OCI-LY7 (cell line): ENCODE measurements at regions not wholly inside any gene's neighbourhood (a gene's known extent, or its start where the extent isn't known, plus 50 kb on each side); places are given as distances from the start of the nearest gene placed in this dataset.

Experiments
- BruUV-seq: library from RNA; stranded (reverse); fragments of 400-500 nt; replicated peaks from 2 replicates; lab custom pipeline; 2021; lab: Mats Ljungman, UMichigan
- CTCF ChIA-PET: fragments of 300-600 bp; sonication (Branson Sonifier 250); formaldehyde crosslinking; loops from one replicate; lab custom pipeline; 2022; ENCODE audit warnings: antibody characterized with exemption; ENCODE audit not compliant: unreplicated experiment; lab: Charles Lee
- POLR2A ChIA-PET: fragments of 300-600 bp; sonication (Branson Sonifier 250); formaldehyde crosslinking; loops from one replicate; lab custom pipeline; 2022; ENCODE audit warnings: antibody characterized with exemption; lab: Charles Lee
- DNase-seq: peaks from one replicate; pipeline ENCODE4 v3.0.0-alpha.2; 2015; ENCODE audit warnings: low spot score
- H2AFZ ChIP-seq: fragments of 200-600 bp; sonication (generic), shearing (Covaris generic); 2 replicates; pipeline ENCODE4 v1.6.1; 2014; ENCODE audit warnings: mild to moderate bottlenecking, antibody characterized with exemption, low read length, moderate library complexity
- H3K27ac ChIP-seq: fragments of 200-600 bp; sonication (generic); 2 replicates; pipeline ENCODE4 v1.5.1; 2014; ENCODE audit warnings: mixed run types, low read depth, mild to moderate bottlenecking, moderate library complexity, low read length, inconsistent platforms; ENCODE audit not compliant: poor library complexity, severe bottlenecking
- H3K36me3 ChIP-seq: fragments of 200-600 bp; sonication (generic); 2 replicates; pipeline ENCODE4 v1.6.1; 2014; ENCODE audit warnings: mild to moderate bottlenecking, antibody characterized with exemption, low read length, moderate library complexity, mixed read lengths; ENCODE audit not compliant: insufficient read depth
- H3K4me1 ChIP-seq: fragments of 200-600 bp; sonication (generic); 2 replicates; pipeline ENCODE4 v1.5.1; 2014; ENCODE audit warnings: mild to moderate bottlenecking, low read length; ENCODE audit not compliant: insufficient read depth, poor library complexity, severe bottlenecking
- H3K4me2 ChIP-seq: fragments of 200-600 bp; sonication (generic); 2 replicates; pipeline ENCODE4 v1.6.1; 2014; ENCODE audit warnings: mild to moderate bottlenecking, low read length
- H3K4me3 ChIP-seq: fragments of 200-600 bp; sonication (generic); 2 replicates; pipeline ENCODE4 v1.5.1; 2014; ENCODE audit warnings: mild to moderate bottlenecking, low read depth, low read length; ENCODE audit not compliant: poor library complexity, severe bottlenecking
- H3K79me2 ChIP-seq: fragments of 200-600 bp; sonication (generic); 2 replicates; pipeline ENCODE4 v1.6.1; 2016; ENCODE audit warnings: low read depth, mild to moderate bottlenecking, low read length, moderate library complexity, mixed read lengths; ENCODE audit not compliant: insufficient read depth
- H3K9me2 ChIP-seq: fragments of 200-600 bp; sonication (generic); 2 replicates; pipeline ENCODE4 v1.6.1; 2016; ENCODE audit warnings: mild to moderate bottlenecking, low read length, mixed read lengths; ENCODE audit not compliant: insufficient read depth
- H3K9me3 ChIP-seq: fragments of 200-600 bp; sonication (generic); 2 replicates; pipeline ENCODE4 v1.6.1; 2014; ENCODE audit warnings: mild to moderate bottlenecking, mixed run types, low read length, mixed read lengths
- H4K20me1 ChIP-seq: fragments of 200-600 bp; sonication (generic); 2 replicates; pipeline ENCODE4 v1.6.1; 2014; ENCODE audit warnings: mild to moderate bottlenecking, antibody characterized with exemption, low read length, moderate library complexity, mixed read lengths; ENCODE audit not compliant: insufficient read depth
- CTCF ChIP-seq: fragments of 200-600 bp; sonication (generic); conservative IDR thresholded peaks from 2 replicates; pipeline ENCODE4 v1.5.1; 2014; ENCODE audit warnings: mild to moderate bottlenecking, antibody characterized with exemption, low read length, moderate library complexity, mixed read lengths
- EZH2phosphoT487 ChIP-seq: fragments of 200-600 bp; sonication (generic); IDR thresholded peaks from 2 replicates; pipeline ENCODE4 v1.6.1; 2018; ENCODE audit warnings: low read depth, borderline replicate concordance, mild to moderate bottlenecking, mixed run types, antibody characterized with exemption, low read length, moderate library complexity, mixed read lengths
- intact Hi-C: fragments of 100-400 bp; cut with micrococcal nuclease; formaldehyde crosslinking; loops from one replicate; pipeline ENCODE4 v1.10.0; 2022; ENCODE audit not compliant: unreplicated experiment

GRCh38 chr1:148354913-148355308 lies 128.2 kb downstream of the PPIAL4G start:
- no peak overlapping the region for H3K4me3 ChIP-seq
- DNase-seq = no peak
- no peaks in the 10 kb centered on the region for H3K4me1 ChIP-seq
- CTCF ChIA-PET = no interaction called here
- H3K9me2 ChIP-seq = no peaks in the 10 kb centered on the region
- POLR2A ChIA-PET = no interaction called here
- no peak overlapping the region for H3K27ac ChIP-seq
- no TSS peak for BruUV-seq
- intact Hi-C loops = no loop called here
- H3K4me2 ChIP-seq = no peak overlapping the region
- no peaks in the 10 kb centered on the region for H3K9me3 ChIP-seq
- H3K36me3 ChIP-seq = no peaks in the 10 kb centered on the region
- H3K79me2 ChIP-seq = no peaks in the 10 kb centered on the region
- H2AFZ ChIP-seq = no peak overlapping the region
- no peaks in the 10 kb centered on the region for H4K20me1 ChIP-seq
- TF ChIP-seq CTCF (no peak), EZH2phosphoT487 (no peak)

- no peaks in the 10 kb centered on the region for H3K9me2 ChIP-seq
- ChIA-PET POLR2A (no interaction called here), CTCF (no interaction called here)
- no peaks in the 10 kb centered on the region for H3K79me2 ChIP-seq
- no peak for DNase-seq
- H2AFZ ChIP-seq = no peak overlapping the region
- H4K20me1 ChIP-seq = no peaks in the 10 kb centered on the region
- no peak overlapping the region for H3K4me3 ChIP-seq
- intact Hi-C loops = no loop called here
- BruUV-seq = no TSS peak
- no peaks in the 10 kb centered on the region for H3K4me1 ChIP-seq
- no peak for TF ChIP-seq EZH2phosphoT487
- no peak for TF ChIP-seq CTCF
- no peak overlapping the region for H3K4me2 ChIP-seq
- H3K27ac ChIP-seq = no peak overlapping the region
- no peaks in the 10 kb centered on the region for H3K9me3 ChIP-seq
- H3K36me3 ChIP-seq = no peaks in the 10 kb centered on the region
These were observed 128.7 kb downstream of the PPIAL4G start for GRCh38 chr1:148354284-148354912.

GRCh38 chr1:148353461-148354283 lies 129.4 kb downstream of the PPIAL4G start:
- H3K79me2 ChIP-seq = no peaks in the 10 kb centered on the region
- H3K4me3 ChIP-seq = no peak overlapping the region
- H3K36me3 ChIP-seq = no peaks in the 10 kb centered on the region
- ChIA-PET POLR2A (no interaction called here), CTCF (no interaction called here)
- no peak for DNase-seq
- H3K4me1 ChIP-seq = no peaks in the 10 kb centered on the region
- no peak overlapping the region for H2AFZ ChIP-seq
- H3K4me2 ChIP-seq = no peak overlapping the region
- intact Hi-C loops = no loop called here
- BruUV-seq = no TSS peak
- TF ChIP-seq CTCF (no peak), EZH2phosphoT487 (no peak)
- no peak overlapping the region for H3K27ac ChIP-seq
- H3K9me3 ChIP-seq = no peaks in the 10 kb centered on the region
- H3K9me2 ChIP-seq = no peaks in the 10 kb centered on the region
- no peaks in the 10 kb centered on the region for H4K20me1 ChIP-seq
